DOHH2 (cell line): ENCODE measurements at regions not wholly inside any gene's neighbourhood (a gene's known extent, or its start where the extent isn't known, plus 50 kb on each side); places are given as distances from the start of the nearest gene placed in this dataset.

Source experiments
- EZH2phosphoT487 ChIP-seq: fragments of 200-600 bp; sonication (generic); IDR thresholded peaks from 2 replicates; pipeline ENCODE4 v1.6.1; 2017; ENCODE audit warnings: borderline replicate concordance, mild to moderate bottlenecking, antibody characterized with exemption, low read length, moderate library complexity, mixed read lengths
- TF ChIP-seq, protein P1 (sequence below): fragments of 200-600 bp; sonication (generic); IDR thresholded peaks from one replicate; pipeline ENCODE4 v1.5.1; 2014; ENCODE audit warnings: antibody characterized with exemption, mild to moderate bottlenecking, low read depth, low read length; ENCODE audit not compliant: poor library complexity, severe bottlenecking

- TF ChIP-seq, protein P1, sequence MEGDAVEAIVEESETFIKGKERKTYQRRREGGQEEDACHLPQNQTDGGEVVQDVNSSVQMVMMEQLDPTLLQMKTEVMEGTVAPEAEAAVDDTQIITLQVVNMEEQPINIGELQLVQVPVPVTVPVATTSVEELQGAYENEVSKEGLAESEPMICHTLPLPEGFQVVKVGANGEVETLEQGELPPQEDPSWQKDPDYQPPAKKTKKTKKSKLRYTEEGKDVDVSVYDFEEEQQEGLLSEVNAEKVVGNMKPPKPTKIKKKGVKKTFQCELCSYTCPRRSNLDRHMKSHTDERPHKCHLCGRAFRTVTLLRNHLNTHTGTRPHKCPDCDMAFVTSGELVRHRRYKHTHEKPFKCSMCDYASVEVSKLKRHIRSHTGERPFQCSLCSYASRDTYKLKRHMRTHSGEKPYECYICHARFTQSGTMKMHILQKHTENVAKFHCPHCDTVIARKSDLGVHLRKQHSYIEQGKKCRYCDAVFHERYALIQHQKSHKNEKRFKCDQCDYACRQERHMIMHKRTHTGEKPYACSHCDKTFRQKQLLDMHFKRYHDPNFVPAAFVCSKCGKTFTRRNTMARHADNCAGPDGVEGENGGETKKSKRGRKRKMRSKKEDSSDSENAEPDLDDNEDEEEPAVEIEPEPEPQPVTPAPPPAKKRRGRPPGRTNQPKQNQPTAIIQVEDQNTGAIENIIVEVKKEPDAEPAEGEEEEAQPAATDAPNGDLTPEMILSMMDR = no peak
- TF ChIP-seq EZH2phosphoT487 = no peak
Measured at GRCh38 chr14:65997347-65997746, 488.8 kb upstream of the CCDC196 start.
